ENCODE measurements at regions not wholly inside any gene's neighbourhood (a gene's known extent, or its start where the extent isn't known, plus 50 kb on each side); places are given as distances from the start of the nearest gene placed in this dataset.
A peak's percentile ranks its signal among the peaks of the same experiment; 100 is the strongest.
"Not testable (repeated sequence)": the region's sequence is repeated elsewhere in the genome, so short reads cannot be mapped to it uniquely, and the experiment has no call there.

GRCh38 chr5:130724658-130725057 lies 440.4 kb downstream of the HINT1 start:
- no peak for DNase-seq (ENCODE audit: low read depth)

- DNase-seq (ENCODE audit: low read depth) = peak; percentile 32
Measured at GRCh38 chr5:130720355-130720754, 444.7 kb downstream of the HINT1 start.

GRCh38 chr5:130715541-130715940 lies 449.5 kb downstream of the HINT1 start:
- no peak for DNase-seq (ENCODE audit: low read depth)

- DNase-seq (ENCODE audit: low read depth) = no peak
Measured at GRCh38 chr5:130714200-130714599, 450.9 kb downstream of the HINT1 start.

- DNase-seq (ENCODE audit: low read depth) = no peak
Measured at GRCh38 chr5:130712324-130712723, 452.7 kb downstream of the HINT1 start.

GRCh38 chr5:130710596-130710995 lies 454.5 kb downstream of the HINT1 start:
- DNase-seq (ENCODE audit: low read depth) = no peak

- DNase-seq (ENCODE audit: low read depth) = no peak
Measured at GRCh38 chr5:130708754-130709153, 456.3 kb downstream of the HINT1 start.

GRCh38 chr5:130706696-130707095 lies 458.4 kb downstream of the HINT1 start:
- DNase-seq (ENCODE audit: low read depth) = no peak

- DNase-seq (ENCODE audit: low read depth) = no peak
Measured at GRCh38 chr5:130705368-130705767, 459.7 kb downstream of the HINT1 start.

- no peak for DNase-seq (ENCODE audit: low read depth)
Measured at GRCh38 chr5:130693509-130693908, 471.5 kb downstream of the HINT1 start.

- DNase-seq (ENCODE audit: low read depth) = no peak
Measured at GRCh38 chr5:130692770-130693169, 472.3 kb downstream of the HINT1 start.

- no peak for DNase-seq (ENCODE audit: low read depth)
Measured at GRCh38 chr5:130689831-130690230, 475.2 kb downstream of the HINT1 start.

- DNase-seq (ENCODE audit: low read depth) = no peak
Measured at GRCh38 chr5:130687085-130687733, 477.8 kb downstream of the HINT1 start.

GRCh38 chr5:130678637-130679036 lies 486.4 kb downstream of the HINT1 start:
- DNase-seq (ENCODE audit: low read depth) = no peak

- no peak for DNase-seq (ENCODE audit: low read depth)
Measured at GRCh38 chr5:130666462-130666861, 498.6 kb downstream of the HINT1 start.

- DNase-seq (ENCODE audit: low read depth) = peak; percentile 82
Measured at GRCh38 chr5:130652176-130652575, 512.9 kb downstream of the HINT1 start.

- DNase-seq (ENCODE audit: low read depth) = no peak
Measured at GRCh38 chr5:130651440-130651839, 513.6 kb downstream of the HINT1 start.

- DNase-seq (ENCODE audit: low read depth) = no peak
Measured at GRCh38 chr5:130643321-130643720, 521.7 kb downstream of the HINT1 start.

GRCh38 chr5:130642461-130642860 lies 522.6 kb downstream of the HINT1 start:
- no peak for DNase-seq (ENCODE audit: low read depth)

GRCh38 chr5:130627145-130627544 lies 537.9 kb downstream of the HINT1 start:
- no peak for DNase-seq (ENCODE audit: low read depth)

GRCh38 chr5:130624805-130625204 lies 540.3 kb downstream of the HINT1 start:
- no peak for DNase-seq (ENCODE audit: low read depth)

- DNase-seq (ENCODE audit: low read depth) = no peak
Measured at GRCh38 chr5:130616161-130616560, 548.9 kb downstream of the HINT1 start.

- DNase-seq (ENCODE audit: low read depth) = no peak
Measured at GRCh38 chr5:130605234-130605633, 559.8 kb downstream of the HINT1 start.

- DNase-seq (ENCODE audit: low read depth) = not testable (repeated sequence)
Measured at GRCh38 chr5:130596647-130597046, 568.4 kb downstream of the HINT1 start.
